GM23338 (cell line): ENCODE measurements at regions not wholly inside any gene's neighbourhood (a gene's known extent, or its start where the extent isn't known, plus 50 kb on each side); places are given as distances from the start of the nearest gene placed in this dataset.
"Not testable (repeated sequence)": the region's sequence is repeated elsewhere in the genome, so short reads cannot be mapped to it uniquely, and the experiment has no call there.

ENCODE experiments used
- ATAC-seq: fragments of 200-7000 bp; cut with Tn5 transposase; 3 replicates; pipeline ENCODE4 v1.9.1; 2020
- DNase-seq: peaks from one replicate; pipeline ENCODE4 v3.0.0-alpha.2; 2015; ENCODE audit warnings: low spot score
- H2AFZ ChIP-seq: fragments of 200-600 bp; sonication (generic); 2 replicates; pipeline ENCODE4 v1.8.0; 2016; ENCODE audit warnings: antibody characterized with exemption, mild to moderate bottlenecking, moderate library complexity
- H3F3A ChIP-seq: fragments of 200-600 bp; sonication (generic); replicated peaks from 2 replicates; pipeline ENCODE4 v1.8.0; 2017; ENCODE audit warnings: antibody characterized with exemption, mixed run types, low read depth
- H3K27ac ChIP-seq: fragments of 200-600 bp; sonication (generic); 2 replicates; pipeline ENCODE4 v1.6.1; 2016; ENCODE audit warnings: low read depth
- H3K27me3 ChIP-seq: fragments of 200-600 bp; sonication (generic); 2 replicates; pipeline ENCODE4 v1.8.0; 2016; ENCODE audit warnings: mild to moderate bottlenecking, mixed run types, moderate library complexity; ENCODE audit not compliant: insufficient read depth
- H3K36me3 ChIP-seq: fragments of 200-600 bp; sonication (generic); 2 replicates; pipeline ENCODE4 v1.8.0; 2016; ENCODE audit warnings: mild to moderate bottlenecking; ENCODE audit not compliant: insufficient read depth
- H3K4me1 ChIP-seq: fragments of 200-600 bp; sonication (generic); 2 replicates; pipeline ENCODE4 v1.8.0; 2016; ENCODE audit warnings: mild to moderate bottlenecking, moderate library complexity; ENCODE audit not compliant: insufficient read depth
- H3K4me2 ChIP-seq: fragments of 200-600 bp; sonication (generic); 2 replicates; pipeline ENCODE4 v1.7.1; 2017; ENCODE audit warnings: mixed run types
- H3K4me3 ChIP-seq: fragments of 200-600 bp; sonication (generic); 2 replicates; pipeline ENCODE4 v1.6.1; 2016; ENCODE audit warnings: mixed run types
- H3K79me2 ChIP-seq: fragments of 200-600 bp; sonication (generic); replicated peaks from 2 replicates; pipeline ENCODE4 v1.8.0; 2017; ENCODE audit warnings: mild to moderate bottlenecking; ENCODE audit not compliant: insufficient read depth
- H3K9me2 ChIP-seq: fragments of 200-600 bp; sonication (generic); 2 replicates; pipeline ENCODE4 v1.8.0; 2017; ENCODE audit not compliant: insufficient read depth
- H4K20me1 ChIP-seq: fragments of 200-600 bp; sonication (generic); replicated peaks from 2 replicates; pipeline ENCODE4 v1.8.0; 2017; ENCODE audit warnings: mild to moderate bottlenecking; ENCODE audit not compliant: insufficient read depth
- H3K27ac Mint-ChIP-seq: 2 replicates; pipeline ENCODE4 v1.8.0; 2020; ENCODE audit warnings: inconsistent platforms, mild to moderate bottlenecking, moderate library complexity, mixed read lengths
- H3K27me3 Mint-ChIP-seq: 3 replicates; pipeline ENCODE4 v1.8.0; 2022; ENCODE audit warnings: low read depth, mild to moderate bottlenecking, moderate library complexity, mixed read lengths, inconsistent platforms; ENCODE audit not compliant: insufficient read depth, poor library complexity
- H3K36me3 Mint-ChIP-seq: 3 replicates; pipeline ENCODE4 v1.8.0; 2021; ENCODE audit warnings: low read depth, mild to moderate bottlenecking, inconsistent platforms, moderate library complexity, mixed read lengths
- H3K4me1 Mint-ChIP-seq: 3 replicates; pipeline ENCODE4 v1.8.0; 2020; ENCODE audit warnings: mild to moderate bottlenecking, inconsistent platforms, mixed read lengths
- H3K4me3 Mint-ChIP-seq: 3 replicates; pipeline ENCODE4 v1.8.0; 2021; ENCODE audit warnings: moderate library complexity, mild to moderate bottlenecking, inconsistent platforms, mixed read lengths
- H3K9me3 Mint-ChIP-seq: 3 replicates; pipeline ENCODE4 v1.8.0; 2020; ENCODE audit warnings: moderate library complexity, mild to moderate bottlenecking, inconsistent platforms, mixed read lengths
- CREB1 ChIP-seq: fragments of 250-450 bp; sonication (Bioruptor Pico); IDR thresholded peaks from 2 replicates; pipeline ENCODE4 v1.5.0; 2020; ENCODE audit warnings: low read depth, mild to moderate bottlenecking, moderate library complexity
- EZH2 ChIP-seq: fragments of 200-600 bp; sonication (generic); IDR thresholded peaks from one replicate; pipeline ENCODE4 v1.8.0; 2017; ENCODE audit warnings: antibody characterized with exemption, mild to moderate bottlenecking, low read depth; ENCODE audit not compliant: unreplicated experiment
- POLR2AphosphoS5 ChIP-seq: IDR thresholded peaks from 2 replicates; pipeline ENCODE4 v1.6.1; 2016; ENCODE audit warnings: antibody characterized with exemption, low read depth
- STAT1 ChIP-seq: IDR thresholded peaks from one replicate; pipeline ENCODE4 v1.6.1; 2016; ENCODE audit warnings: antibody characterized with exemption; ENCODE audit not compliant: unreplicated experiment
- TF ChIP-seq, protein P1 (sequence below), 2 experiments: fragments of 200-600 bp in 1 of 2; sonication (generic) in 1 of 2; conservative IDR thresholded peaks; 2 replicates each; pipeline versions ENCODE4 v1.5.1 to v1.6.1; 2016 to 2017; ENCODE audit warnings: antibody characterized with exemption in 2 of 2, low read depth in 2 of 2, mild to moderate bottlenecking in 2 of 2, moderate library complexity in 1 of 2

- Histone ChIP-seq H3K79me2 (no peaks in the 10 kb centered on the region), H3K27me3 (no peaks in the 10 kb centered on the region), H3K27ac (peak overlapping the region; percentile 93), H3F3A (peaks cover 6% of the 10 kb centered on the region), H4K20me1 (no peaks in the 10 kb centered on the region), H3K9me2 (no peaks in the 10 kb centered on the region), H3K4me1 (peaks cover 36% of the 10 kb centered on the region), H2AFZ (no peak overlapping the region), H3K4me3 (no peak overlapping the region), H3K36me3 (no peaks in the 10 kb centered on the region), H3K4me2 (peak overlapping the region; percentile 2)
- peaks cover 6% of the 10 kb centered on the region; the same call in 1 of the 3 replicates for H3K9me3 Mint-ChIP-seq
- H3K27ac Mint-ChIP-seq = peak overlapping the region; percentile 32; the same call in 1 of the 2 replicates
- ATAC-seq (no peak), DNase-seq (peak; percentile 79)
- peaks cover 40% of the 10 kb centered on the region for H3K4me1 Mint-ChIP-seq
- H3K4me3 Mint-ChIP-seq = no peak overlapping the region
- TF ChIP-seq STAT1 = no peak
- TF ChIP-seq, protein P1, sequence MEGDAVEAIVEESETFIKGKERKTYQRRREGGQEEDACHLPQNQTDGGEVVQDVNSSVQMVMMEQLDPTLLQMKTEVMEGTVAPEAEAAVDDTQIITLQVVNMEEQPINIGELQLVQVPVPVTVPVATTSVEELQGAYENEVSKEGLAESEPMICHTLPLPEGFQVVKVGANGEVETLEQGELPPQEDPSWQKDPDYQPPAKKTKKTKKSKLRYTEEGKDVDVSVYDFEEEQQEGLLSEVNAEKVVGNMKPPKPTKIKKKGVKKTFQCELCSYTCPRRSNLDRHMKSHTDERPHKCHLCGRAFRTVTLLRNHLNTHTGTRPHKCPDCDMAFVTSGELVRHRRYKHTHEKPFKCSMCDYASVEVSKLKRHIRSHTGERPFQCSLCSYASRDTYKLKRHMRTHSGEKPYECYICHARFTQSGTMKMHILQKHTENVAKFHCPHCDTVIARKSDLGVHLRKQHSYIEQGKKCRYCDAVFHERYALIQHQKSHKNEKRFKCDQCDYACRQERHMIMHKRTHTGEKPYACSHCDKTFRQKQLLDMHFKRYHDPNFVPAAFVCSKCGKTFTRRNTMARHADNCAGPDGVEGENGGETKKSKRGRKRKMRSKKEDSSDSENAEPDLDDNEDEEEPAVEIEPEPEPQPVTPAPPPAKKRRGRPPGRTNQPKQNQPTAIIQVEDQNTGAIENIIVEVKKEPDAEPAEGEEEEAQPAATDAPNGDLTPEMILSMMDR (conservative IDR thresholded peaks at IDR 0.05; ENCODE audit: low read depth in 2 of 2) = peak; percentile 83 to 97
- peaks cover 26% of the 10 kb centered on the region for H3K36me3 Mint-ChIP-seq
- peaks cover 2% of the 10 kb centered on the region for H3K27me3 Mint-ChIP-seq
Measured at GRCh38 chr4:18689308-18690115, 668.0 kb upstream of the LCORL start.

- not testable (repeated sequence) for H3K27ac Mint-ChIP-seq, H4K20me1 ChIP-seq, H3K4me3 Mint-ChIP-seq, H2AFZ ChIP-seq, H3K36me3 ChIP-seq, H3F3A ChIP-seq, H3K4me3 ChIP-seq, ATAC-seq, H3K79me2 ChIP-seq, H3K27me3 ChIP-seq, H3K27ac ChIP-seq, DNase-seq, H3K9me2 ChIP-seq, H3K9me3 Mint-ChIP-seq, H3K27me3 Mint-ChIP-seq, H3K4me2 ChIP-seq
- H3K4me1 ChIP-seq = peaks cover 34% of the 10 kb centered on the region
- peaks cover 33% of the 10 kb centered on the region for H3K4me1 Mint-ChIP-seq
- H3K36me3 Mint-ChIP-seq = peaks cover 26% of the 10 kb centered on the region
Measured at GRCh38 chr4:18688351-18688750, 666.8 kb upstream of the LCORL start.

DNA sequence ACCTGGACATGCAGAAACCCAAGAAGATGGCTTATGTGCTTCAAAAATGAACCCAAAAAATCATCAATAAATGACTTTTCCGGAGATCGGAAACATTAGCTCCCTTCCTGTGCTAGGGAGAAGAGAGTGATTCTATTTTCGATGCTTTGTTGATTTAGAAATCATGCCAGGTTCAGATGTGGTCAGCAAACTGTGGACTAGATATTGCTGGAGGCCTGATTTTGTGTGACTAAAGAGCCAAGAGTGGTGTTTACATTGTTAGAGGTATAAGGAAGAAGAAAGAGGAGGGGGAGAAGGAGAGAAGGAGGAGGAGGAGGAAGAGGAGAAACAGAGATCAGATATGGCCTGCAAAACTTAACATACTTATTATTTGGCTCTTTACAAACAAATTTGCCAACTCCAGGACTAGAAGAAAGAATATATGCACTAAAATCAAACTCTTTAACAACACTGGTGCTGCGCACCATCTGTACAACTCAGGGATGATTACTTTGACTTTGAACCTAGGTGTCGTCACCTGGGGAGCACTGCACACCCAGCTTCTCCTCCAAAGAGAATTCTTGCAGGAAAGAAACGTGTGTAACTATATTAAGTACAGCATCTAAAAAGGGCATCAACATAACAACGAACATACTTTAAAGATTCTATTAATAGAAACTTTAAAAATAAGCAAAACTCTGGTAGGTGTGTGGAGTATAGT is 664.9 kb upstream of the LCORL start:
- Mint-ChIP-seq H3K36me3 (peaks cover 26% of the 10 kb centered on the region), H3K9me3 (peaks cover 6% of the 10 kb centered on the region; the same call in 1 of the 3 replicates), H3K4me1 (peaks cover 21% of the 10 kb centered on the region), H3K27ac (no peak overlapping the region), H3K27me3 (no peaks in the 10 kb centered on the region), H3K4me3 (no peak overlapping the region)
- H3K4me3 ChIP-seq = no peak overlapping the region
- no peak overlapping the region for H2AFZ ChIP-seq
- no peak for DNase-seq
- no peaks in the 10 kb centered on the region for H4K20me1 ChIP-seq
- H3K79me2 ChIP-seq = no peaks in the 10 kb centered on the region
- TF ChIP-seq CREB1 (CRISPR knock-in tag) = no peak
- TF ChIP-seq POLR2AphosphoS5 = no peak
- no peak for TF ChIP-seq EZH2
- no peaks in the 10 kb centered on the region for H3K27me3 ChIP-seq
- H3F3A ChIP-seq = no peaks in the 10 kb centered on the region
- H3K27ac ChIP-seq = no peak overlapping the region
- H3K4me2 ChIP-seq = no peak overlapping the region
- no peaks in the 10 kb centered on the region for H3K36me3 ChIP-seq
- peaks cover 17% of the 10 kb centered on the region for H3K4me1 ChIP-seq
- no peak for ATAC-seq
- H3K9me2 ChIP-seq = no peaks in the 10 kb centered on the region
